SKM-1 treated with dmso at 0.1 percent for 144 hours (cell line): ENCODE measurements at regions not wholly inside any gene's neighbourhood (a gene's known extent, or its start where the extent isn't known, plus 50 kb on each side); places are given as distances from the start of the nearest gene placed in this dataset.
"Not testable (repeated sequence)": the region's sequence is repeated elsewhere in the genome, so short reads cannot be mapped to it uniquely, and the experiment has no call there.

Experiments
- DNase-seq: peaks from one replicate; lab custom pipeline; 2025; ENCODE audit not compliant: unreplicated experiment; lab: John Stamatoyannopoulos, UW

GRCh38 chr17:51387582-51387981, 127.2 kb downstream of the UTP18 start:
- DNase-seq: no peak

GRCh38 chr17:51387986-51388385, 127.6 kb downstream of the UTP18 start:
- no peak for DNase-seq

GRCh38 chr17:51389875-51390274, 129.5 kb downstream of the UTP18 start:
- DNase-seq: no peak

- no peak for DNase-seq
Observed at GRCh38 chr17:51391982-51392654, 131.8 kb downstream of the UTP18 start.

GRCh38 chr17:51395621-51396020, 135.3 kb downstream of the UTP18 start:
- no peak for DNase-seq

- DNase-seq: no peak
Observed at GRCh38 chr17:51397361-51398127, 137.2 kb downstream of the UTP18 start.

- DNase-seq: no peak
Observed at GRCh38 chr17:51398128-51398525, 137.8 kb downstream of the UTP18 start.

- no peak for DNase-seq
Observed at GRCh38 chr17:51398687-51399086, 138.3 kb downstream of the UTP18 start.

- no peak for DNase-seq
Observed at GRCh38 chr17:51401279-51401678, 140.9 kb downstream of the UTP18 start.

- DNase-seq: no peak
Observed at GRCh38 chr17:51402899-51403298, 142.6 kb downstream of the UTP18 start.

- no peak for DNase-seq
Observed at GRCh38 chr17:51407576-51407975, 147.2 kb downstream of the UTP18 start.

- DNase-seq: no peak
Observed at GRCh38 chr17:51419476-51419875, 159.1 kb downstream of the UTP18 start.

GRCh38 chr17:51421525-51421924, 161.2 kb downstream of the UTP18 start:
- no peak for DNase-seq

- no peak for DNase-seq
Observed at GRCh38 chr17:51422634-51423033, 162.3 kb downstream of the UTP18 start.

GRCh38 chr17:51423421-51424160, 163.2 kb downstream of the UTP18 start:
- no peak for DNase-seq

- DNase-seq: no peak
Observed at GRCh38 chr17:51425773-51426172, 165.4 kb downstream of the UTP18 start.

- no peak for DNase-seq
Observed at GRCh38 chr17:51427323-51427811, 167.0 kb downstream of the UTP18 start.

GRCh38 chr17:51427856-51428255, 167.5 kb downstream of the UTP18 start:
- no peak for DNase-seq

- no peak for DNase-seq
Observed at GRCh38 chr17:51428668-51429495, 168.5 kb downstream of the UTP18 start.

GRCh38 chr17:51429938-51430337, 169.6 kb downstream of the UTP18 start:
- DNase-seq: not testable (repeated sequence)

- DNase-seq: no peak
Observed at GRCh38 chr17:51430591-51430990, 170.2 kb downstream of the UTP18 start.
